HEK293 (cell line): ENCODE measurements at regions not wholly inside any gene's neighbourhood (a gene's known extent, or its start where the extent isn't known, plus 50 kb on each side); places are given as distances from the start of the nearest gene placed in this dataset.

ENCODE experiments used
- CTCF ChIA-PET: fragments of 350-600 bp; formaldehyde crosslinking; extraction: SDS; loops from one replicate; lab custom pipeline; 2021; ENCODE audit warnings: antibody characterized with exemption; lab: Yijun Ruan, JAX
- POLR2A ChIA-PET: fragments of 300-600 bp; formaldehyde crosslinking; extraction: SDS; loops from one replicate; lab custom pipeline; 2020; ENCODE audit warnings: antibody characterized with exemption, inconsistent platforms; lab: Yijun Ruan, JAX
- H3K27ac ChIP-seq: fragments of 200-500 bp; sonication (Bioruptor generic); 2 replicates; pipeline ENCODE4 v1.5.1; 2014; ENCODE audit warnings: low read depth, low read length, control low read depth, inconsistent platforms; ENCODE audit errors: extremely low read depth
- H3K36me3 ChIP-seq, 2 experiments: fragments of 200-500 bp in 1 of 2; sonication (Bioruptor generic) in 1 of 2; 1 replicate in 1 of 2; 2 replicates in 1 of 2; pipeline ENCODE4 v1.5.1; 2014 to 2017; ENCODE audit warnings: inconsistent platforms in 2 of 2, low read length in 2 of 2; ENCODE audit not compliant: control insufficient read depth in 2 of 2, insufficient read depth in 1 of 2
- H3K4me1 ChIP-seq: fragments of 200-500 bp; sonication (Bioruptor generic); 2 replicates; pipeline ENCODE4 v1.5.1; 2014; ENCODE audit warnings: mild to moderate bottlenecking, low read length, inconsistent platforms; ENCODE audit not compliant: control insufficient read depth, insufficient read depth
- H3K4me3 ChIP-seq: 2 replicates; pipeline ENCODE4 v1.5.1; 2011; ENCODE audit warnings: low read depth, mild to moderate bottlenecking, control low read depth, low read length, moderate library complexity
- H3K9me3 ChIP-seq: fragments of 200-500 bp; sonication (Bioruptor generic); 2 replicates; pipeline ENCODE4 v1.5.1; 2014; ENCODE audit warnings: low read depth, low read length, inconsistent platforms; ENCODE audit not compliant: control insufficient read depth, insufficient read depth
- BCL6B ChIP-seq: fragments of 450-650 bp; formaldehyde crosslinking; IDR thresholded peaks from 2 replicates; pipeline ENCODE4 v1.5.1; 2017; ENCODE audit warnings: missing biosample characterization, missing genetic modification characterization
- CTCF ChIP-seq: fragments of 450-650 bp; formaldehyde crosslinking; IDR thresholded peaks from 2 replicates; pipeline ENCODE4 v1.5.1; 2016; ENCODE audit warnings: missing biosample characterization, missing genetic modification characterization
- GLIS2 ChIP-seq: fragments of 450-650 bp; formaldehyde crosslinking; IDR thresholded peaks from 2 replicates; pipeline ENCODE4 v1.5.1; 2016; ENCODE audit warnings: missing biosample characterization, missing genetic modification characterization
- KLF10 ChIP-seq: fragments of 450-650 bp; IDR thresholded peaks from 2 replicates; pipeline ENCODE4 v1.5.1; 2018; ENCODE audit warnings: missing biosample characterization, mild to moderate bottlenecking, missing genetic modification characterization
- MEIS1 ChIP-seq: sonication (generic); formaldehyde crosslinking; IDR thresholded peaks from 2 replicates; pipeline ENCODE4 v1.8.1; 2022; ENCODE audit warnings: missing genetic modification reagents, mild to moderate bottlenecking, borderline replicate concordance
- PRDM10 ChIP-seq: fragments of 450-650 bp; formaldehyde crosslinking; IDR thresholded peaks from 2 replicates; pipeline ENCODE4 v1.5.1; 2016; ENCODE audit warnings: missing biosample characterization, missing genetic modification characterization
- SP2 ChIP-seq: fragments of 450-650 bp; formaldehyde crosslinking; IDR thresholded peaks from 2 replicates; pipeline ENCODE4 v1.5.1; 2016; ENCODE audit warnings: missing biosample characterization, missing genetic modification characterization
- SP7 ChIP-seq: fragments of 450-650 bp; formaldehyde crosslinking; IDR thresholded peaks from 2 replicates; pipeline ENCODE4 v1.5.1; 2016; ENCODE audit warnings: missing biosample characterization, missing genetic modification characterization
- TRIM28 ChIP-seq: IDR thresholded peaks from 2 replicates; pipeline ENCODE4 v1.6.1; 2011; ENCODE audit warnings: low read length, control low read depth, borderline replicate concordance
- ZFP37 ChIP-seq: fragments of 450-650 bp; formaldehyde crosslinking; IDR thresholded peaks from 2 replicates; pipeline ENCODE4 v1.5.1; 2016; ENCODE audit warnings: missing biosample characterization, missing genetic modification characterization
- ZNF132 ChIP-seq: fragments of 450-650 bp; formaldehyde crosslinking; IDR thresholded peaks from 2 replicates; pipeline ENCODE4 v1.5.1; 2017; ENCODE audit warnings: missing biosample characterization, missing genetic modification characterization, borderline replicate concordance
- ZNF19 ChIP-seq: fragments of 450-650 bp; formaldehyde crosslinking; IDR thresholded peaks from 2 replicates; pipeline ENCODE4; 2016; ENCODE audit warnings: missing biosample characterization, missing genetic modification characterization, low read depth
- ZNF223 ChIP-seq: fragments of 450-650 bp; formaldehyde crosslinking; IDR thresholded peaks from 2 replicates; pipeline ENCODE4 v1.5.1; 2016; ENCODE audit warnings: missing biosample characterization, missing genetic modification characterization
- ZNF324 ChIP-seq: fragments of 450-650 bp; formaldehyde crosslinking; IDR thresholded peaks from 2 replicates; pipeline ENCODE4 v1.5.1; 2016; ENCODE audit warnings: missing biosample characterization, missing genetic modification characterization
- ZNF501 ChIP-seq: fragments of 450-650 bp; formaldehyde crosslinking; IDR thresholded peaks from 2 replicates; pipeline ENCODE4 v1.5.1; 2016; ENCODE audit warnings: missing biosample characterization, missing genetic modification characterization
- ZNF571 ChIP-seq: fragments of 450-650 bp; formaldehyde crosslinking; IDR thresholded peaks from 2 replicates; pipeline ENCODE4 v1.5.0; 2017; ENCODE audit warnings: missing biosample characterization, missing genetic modification characterization
- ZNF707 ChIP-seq: fragments of 450-650 bp; formaldehyde crosslinking; IDR thresholded peaks from 2 replicates; pipeline ENCODE4 v1.5.1; 2016; ENCODE audit warnings: missing biosample characterization, missing genetic modification characterization
- ZSCAN18 ChIP-seq: fragments of 450-650 bp; formaldehyde crosslinking; IDR thresholded peaks from 2 replicates; pipeline ENCODE4 v1.5.1; 2016; ENCODE audit warnings: missing biosample characterization, missing genetic modification characterization
- TF ChIP-seq, protein P1 (sequence below): fragments of 450-650 bp; formaldehyde crosslinking; IDR thresholded peaks from 2 replicates; pipeline ENCODE4 v1.5.1; 2016; ENCODE audit warnings: missing biosample characterization, missing genetic modification characterization, borderline replicate concordance
- TF ChIP-seq, protein P2 (sequence below): fragments of 450-650 bp; formaldehyde crosslinking; IDR thresholded peaks from 2 replicates; pipeline ENCODE4 v1.5.1; 2016; ENCODE audit warnings: missing biosample characterization, missing genetic modification characterization, borderline replicate concordance

- CTCF ChIA-PET = interaction anchor here (1.3 kb wide), 1 partner anchor 26 kb away, joined by 10 read pairs; no protein-coding TSS in a partner anchor
- no peaks in the 10 kb centered on the region for H3K4me1 ChIP-seq
- TF ChIP-seq ZNF19 (tag by site-specific recombination) = no peak
- TF ChIP-seq, protein P1, sequence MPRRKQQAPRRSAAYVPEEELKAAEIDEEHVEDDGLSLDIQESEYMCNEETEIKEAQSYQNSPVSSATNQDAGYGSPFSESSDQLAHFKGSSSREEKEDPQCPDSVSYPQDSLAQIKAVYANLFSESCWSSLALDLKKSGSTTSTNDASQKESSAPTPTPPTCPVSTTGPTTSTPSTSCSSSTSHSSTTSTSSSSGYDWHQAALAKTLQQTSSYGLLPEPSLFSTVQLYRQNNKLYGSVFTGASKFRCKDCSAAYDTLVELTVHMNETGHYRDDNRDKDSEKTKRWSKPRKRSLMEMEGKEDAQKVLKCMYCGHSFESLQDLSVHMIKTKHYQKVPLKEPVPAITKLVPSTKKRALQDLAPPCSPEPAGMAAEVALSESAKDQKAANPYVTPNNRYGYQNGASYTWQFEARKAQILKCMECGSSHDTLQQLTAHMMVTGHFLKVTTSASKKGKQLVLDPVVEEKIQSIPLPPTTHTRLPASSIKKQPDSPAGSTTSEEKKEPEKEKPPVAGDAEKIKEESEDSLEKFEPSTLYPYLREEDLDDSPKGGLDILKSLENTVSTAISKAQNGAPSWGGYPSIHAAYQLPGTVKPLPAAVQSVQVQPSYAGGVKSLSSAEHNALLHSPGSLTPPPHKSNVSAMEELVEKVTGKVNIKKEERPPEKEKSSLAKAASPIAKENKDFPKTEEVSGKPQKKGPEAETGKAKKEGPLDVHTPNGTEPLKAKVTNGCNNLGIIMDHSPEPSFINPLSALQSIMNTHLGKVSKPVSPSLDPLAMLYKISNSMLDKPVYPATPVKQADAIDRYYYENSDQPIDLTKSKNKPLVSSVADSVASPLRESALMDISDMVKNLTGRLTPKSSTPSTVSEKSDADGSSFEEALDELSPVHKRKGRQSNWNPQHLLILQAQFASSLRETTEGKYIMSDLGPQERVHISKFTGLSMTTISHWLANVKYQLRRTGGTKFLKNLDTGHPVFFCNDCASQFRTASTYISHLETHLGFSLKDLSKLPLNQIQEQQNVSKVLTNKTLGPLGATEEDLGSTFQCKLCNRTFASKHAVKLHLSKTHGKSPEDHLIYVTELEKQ (tag by site-specific recombination) = no peak
- no peak for TF ChIP-seq ZNF132 (tag by site-specific recombination)
- TF ChIP-seq SP7 = no peak
- TF ChIP-seq ZNF707 (tag by site-specific recombination) = no peak
- no peak for TF ChIP-seq BCL6B
- no peak for TF ChIP-seq ZNF571 (tag by site-specific recombination)
- no peak for TF ChIP-seq GLIS2 (tag by site-specific recombination)
- TF ChIP-seq PRDM10 = no peak
- TF ChIP-seq, protein P2, sequence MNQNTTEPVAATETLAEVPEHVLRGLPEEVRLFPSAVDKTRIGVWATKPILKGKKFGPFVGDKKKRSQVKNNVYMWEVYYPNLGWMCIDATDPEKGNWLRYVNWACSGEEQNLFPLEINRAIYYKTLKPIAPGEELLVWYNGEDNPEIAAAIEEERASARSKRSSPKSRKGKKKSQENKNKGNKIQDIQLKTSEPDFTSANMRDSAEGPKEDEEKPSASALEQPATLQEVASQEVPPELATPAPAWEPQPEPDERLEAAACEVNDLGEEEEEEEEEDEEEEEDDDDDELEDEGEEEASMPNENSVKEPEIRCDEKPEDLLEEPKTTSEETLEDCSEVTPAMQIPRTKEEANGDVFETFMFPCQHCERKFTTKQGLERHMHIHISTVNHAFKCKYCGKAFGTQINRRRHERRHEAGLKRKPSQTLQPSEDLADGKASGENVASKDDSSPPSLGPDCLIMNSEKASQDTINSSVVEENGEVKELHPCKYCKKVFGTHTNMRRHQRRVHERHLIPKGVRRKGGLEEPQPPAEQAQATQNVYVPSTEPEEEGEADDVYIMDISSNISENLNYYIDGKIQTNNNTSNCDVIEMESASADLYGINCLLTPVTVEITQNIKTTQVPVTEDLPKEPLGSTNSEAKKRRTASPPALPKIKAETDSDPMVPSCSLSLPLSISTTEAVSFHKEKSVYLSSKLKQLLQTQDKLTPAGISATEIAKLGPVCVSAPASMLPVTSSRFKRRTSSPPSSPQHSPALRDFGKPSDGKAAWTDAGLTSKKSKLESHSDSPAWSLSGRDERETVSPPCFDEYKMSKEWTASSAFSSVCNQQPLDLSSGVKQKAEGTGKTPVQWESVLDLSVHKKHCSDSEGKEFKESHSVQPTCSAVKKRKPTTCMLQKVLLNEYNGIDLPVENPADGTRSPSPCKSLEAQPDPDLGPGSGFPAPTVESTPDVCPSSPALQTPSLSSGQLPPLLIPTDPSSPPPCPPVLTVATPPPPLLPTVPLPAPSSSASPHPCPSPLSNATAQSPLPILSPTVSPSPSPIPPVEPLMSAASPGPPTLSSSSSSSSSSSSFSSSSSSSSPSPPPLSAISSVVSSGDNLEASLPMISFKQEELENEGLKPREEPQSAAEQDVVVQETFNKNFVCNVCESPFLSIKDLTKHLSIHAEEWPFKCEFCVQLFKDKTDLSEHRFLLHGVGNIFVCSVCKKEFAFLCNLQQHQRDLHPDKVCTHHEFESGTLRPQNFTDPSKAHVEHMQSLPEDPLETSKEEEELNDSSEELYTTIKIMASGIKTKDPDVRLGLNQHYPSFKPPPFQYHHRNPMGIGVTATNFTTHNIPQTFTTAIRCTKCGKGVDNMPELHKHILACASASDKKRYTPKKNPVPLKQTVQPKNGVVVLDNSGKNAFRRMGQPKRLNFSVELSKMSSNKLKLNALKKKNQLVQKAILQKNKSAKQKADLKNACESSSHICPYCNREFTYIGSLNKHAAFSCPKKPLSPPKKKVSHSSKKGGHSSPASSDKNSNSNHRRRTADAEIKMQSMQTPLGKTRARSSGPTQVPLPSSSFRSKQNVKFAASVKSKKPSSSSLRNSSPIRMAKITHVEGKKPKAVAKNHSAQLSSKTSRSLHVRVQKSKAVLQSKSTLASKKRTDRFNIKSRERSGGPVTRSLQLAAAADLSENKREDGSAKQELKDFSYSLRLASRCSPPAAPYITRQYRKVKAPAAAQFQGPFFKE (tag by site-specific recombination) = no peak
- no peak for TF ChIP-seq TRIM28
- TF ChIP-seq ZNF501 = no peak
- no peak for TF ChIP-seq ZNF223
- TF ChIP-seq ZSCAN18 (tag by site-specific recombination) = no peak
- no peak for TF ChIP-seq ZFP37 (tag by site-specific recombination)
- TF ChIP-seq SP2 (tag by site-specific recombination) = no peak
- TF ChIP-seq KLF10 (tag by site-specific recombination) = no peak
- no peak for TF ChIP-seq ZNF324
- TF ChIP-seq CTCF (tag by site-specific recombination) = no peak
- no peak for TF ChIP-seq MEIS1 (CRISPR knock-in tag)
- TF ChIP-seq, all 188 proteins: peak for 0
- Histone ChIP-seq H3K9me3 (no peaks in the 10 kb centered on the region; the same call in 1 of the 2 replicates), H3K4me3 (no peak overlapping the region), H3K36me3 (no peaks in the 10 kb centered on the region), H3K27ac (no peak overlapping the region)
- POLR2A ChIA-PET = no interaction called here
Observed at GRCh38 chr10:128185627-128186026, 59.4 kb upstream of the MKI67 start.
